ENCODE measurements at regions not wholly inside any gene's neighbourhood (a gene's known extent, or its start where the extent isn't known, plus 50 kb on each side); places are given as distances from the start of the nearest gene placed in this dataset.

DNA sequence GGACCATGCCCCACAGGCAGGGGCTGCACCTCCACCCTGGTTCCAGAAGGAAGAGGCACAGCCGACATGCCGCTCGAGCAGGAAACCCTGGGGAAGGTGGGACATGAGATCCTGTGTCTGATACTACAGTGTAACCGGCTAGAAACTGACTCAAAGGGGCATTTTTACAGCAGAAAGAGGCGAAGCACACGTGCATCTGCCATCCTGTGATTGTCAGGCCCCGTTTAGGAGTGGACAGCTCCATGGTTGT is 62.7 kb downstream of the SIK1 start:
- ATAC-seq = no peak
- Mint-ChIP-seq H3K4me3 (no peak overlapping the region), H3K4me1 (peaks cover 14% of the 10 kb centered on the region), H3K27ac (no peak overlapping the region), H3K36me3 (no peaks in the 10 kb centered on the region), H3K9me3 (no peaks in the 10 kb centered on the region), H3K27me3 (ENCODE audit: low read depth) (no peaks in the 10 kb centered on the region)
- TF ChIP-seq MAX (CRISPR knock-in tag; IDR thresholded peaks at IDR 0.05) (no peak), ZNF317 (CRISPR knock-in tag; IDR thresholded peaks at IDR 0.05; ENCODE audit: borderline replicate concordance, low read depth) (peak; percentile 89)
- POLR2A ChIA-PET = no interaction called here
- CTCF ChIA-PET = no interaction called here
- no peak for DNase-seq (ENCODE audit: low spot score)

DNA sequence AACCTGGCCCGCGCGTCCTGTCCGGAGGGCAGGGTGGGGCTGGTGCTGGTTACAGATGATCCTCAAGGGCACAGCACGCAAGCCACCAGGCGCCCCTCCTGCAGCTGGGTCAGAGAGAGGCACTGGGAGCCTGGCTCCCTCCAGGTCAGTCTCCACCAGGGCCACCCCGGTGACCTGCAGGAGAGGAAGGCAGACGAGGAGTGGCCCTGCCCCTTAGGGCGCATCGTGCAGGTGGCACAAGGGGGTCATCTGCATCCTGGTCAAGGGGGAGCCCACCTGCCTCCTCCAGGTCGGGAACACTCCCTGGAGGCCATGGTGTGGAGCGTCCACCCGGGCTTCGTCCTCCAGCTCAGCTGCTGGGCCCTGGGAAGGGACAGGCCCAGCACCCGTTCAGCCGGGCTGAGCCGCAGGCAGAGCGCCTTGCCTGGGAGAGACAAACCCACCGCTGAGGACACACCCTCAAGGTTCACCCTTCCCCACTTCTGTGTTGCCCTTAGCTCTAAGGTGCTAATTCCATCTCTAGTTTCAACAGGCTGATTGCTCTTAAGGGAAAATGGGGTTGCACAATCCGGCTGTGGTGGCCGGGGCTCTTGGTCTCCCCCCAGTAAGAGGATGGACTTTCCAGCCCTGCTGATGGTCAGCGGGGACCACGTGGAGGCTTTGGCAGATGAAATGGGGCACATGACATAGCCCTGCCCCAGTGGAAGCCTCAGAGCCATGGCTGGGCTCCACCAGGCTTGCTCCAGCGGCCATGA is 63.2 kb downstream of the SIK1 start:
- no peak overlapping the region for H3K4me3 Mint-ChIP-seq
- H3K9me3 Mint-ChIP-seq = no peaks in the 10 kb centered on the region
- TF ChIP-seq, protein P1, sequence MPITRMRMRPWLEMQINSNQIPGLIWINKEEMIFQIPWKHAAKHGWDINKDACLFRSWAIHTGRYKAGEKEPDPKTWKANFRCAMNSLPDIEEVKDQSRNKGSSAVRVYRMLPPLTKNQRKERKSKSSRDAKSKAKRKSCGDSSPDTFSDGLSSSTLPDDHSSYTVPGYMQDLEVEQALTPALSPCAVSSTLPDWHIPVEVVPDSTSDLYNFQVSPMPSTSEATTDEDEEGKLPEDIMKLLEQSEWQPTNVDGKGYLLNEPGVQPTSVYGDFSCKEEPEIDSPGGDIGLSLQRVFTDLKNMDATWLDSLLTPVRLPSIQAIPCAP (CRISPR knock-in tag; IDR thresholded peaks at IDR 0.05) = no peak
- no peak for TF ChIP-seq NFATC4 (CRISPR knock-in tag; IDR thresholded peaks at IDR 0.05)
- TF ChIP-seq ZNF425 (CRISPR knock-in tag; conservative IDR thresholded peaks at IDR 0.05) = no peak
- TF ChIP-seq CBFB (CRISPR knock-in tag; IDR thresholded peaks at IDR 0.05; ENCODE audit: low read depth) = no peak
- TF ChIP-seq, protein P2, sequence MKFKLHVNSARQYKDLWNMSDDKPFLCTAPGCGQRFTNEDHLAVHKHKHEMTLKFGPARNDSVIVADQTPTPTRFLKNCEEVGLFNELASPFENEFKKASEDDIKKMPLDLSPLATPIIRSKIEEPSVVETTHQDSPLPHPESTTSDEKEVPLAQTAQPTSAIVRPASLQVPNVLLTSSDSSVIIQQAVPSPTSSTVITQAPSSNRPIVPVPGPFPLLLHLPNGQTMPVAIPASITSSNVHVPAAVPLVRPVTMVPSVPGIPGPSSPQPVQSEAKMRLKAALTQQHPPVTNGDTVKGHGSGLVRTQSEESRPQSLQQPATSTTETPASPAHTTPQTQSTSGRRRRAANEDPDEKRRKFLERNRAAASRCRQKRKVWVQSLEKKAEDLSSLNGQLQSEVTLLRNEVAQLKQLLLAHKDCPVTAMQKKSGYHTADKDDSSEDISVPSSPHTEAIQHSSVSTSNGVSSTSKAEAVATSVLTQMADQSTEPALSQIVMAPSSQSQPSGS (CRISPR knock-in tag; IDR thresholded peaks at IDR 0.05; ENCODE audit: borderline replicate concordance, low read depth) = no peak
- TF ChIP-seq ZNF423 (CRISPR knock-in tag; IDR thresholded peaks at IDR 0.05) = no peak
- TF ChIP-seq, protein P3, sequence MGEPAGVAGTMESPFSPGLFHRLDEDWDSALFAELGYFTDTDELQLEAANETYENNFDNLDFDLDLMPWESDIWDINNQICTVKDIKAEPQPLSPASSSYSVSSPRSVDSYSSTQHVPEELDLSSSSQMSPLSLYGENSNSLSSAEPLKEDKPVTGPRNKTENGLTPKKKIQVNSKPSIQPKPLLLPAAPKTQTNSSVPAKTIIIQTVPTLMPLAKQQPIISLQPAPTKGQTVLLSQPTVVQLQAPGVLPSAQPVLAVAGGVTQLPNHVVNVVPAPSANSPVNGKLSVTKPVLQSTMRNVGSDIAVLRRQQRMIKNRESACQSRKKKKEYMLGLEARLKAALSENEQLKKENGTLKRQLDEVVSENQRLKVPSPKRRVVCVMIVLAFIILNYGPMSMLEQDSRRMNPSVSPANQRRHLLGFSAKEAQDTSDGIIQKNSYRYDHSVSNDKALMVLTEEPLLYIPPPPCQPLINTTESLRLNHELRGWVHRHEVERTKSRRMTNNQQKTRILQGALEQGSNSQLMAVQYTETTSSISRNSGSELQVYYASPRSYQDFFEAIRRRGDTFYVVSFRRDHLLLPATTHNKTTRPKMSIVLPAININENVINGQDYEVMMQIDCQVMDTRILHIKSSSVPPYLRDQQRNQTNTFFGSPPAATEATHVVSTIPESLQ (CRISPR knock-in tag; IDR thresholded peaks at IDR 0.05) = no peak
- TF ChIP-seq, protein P4, sequence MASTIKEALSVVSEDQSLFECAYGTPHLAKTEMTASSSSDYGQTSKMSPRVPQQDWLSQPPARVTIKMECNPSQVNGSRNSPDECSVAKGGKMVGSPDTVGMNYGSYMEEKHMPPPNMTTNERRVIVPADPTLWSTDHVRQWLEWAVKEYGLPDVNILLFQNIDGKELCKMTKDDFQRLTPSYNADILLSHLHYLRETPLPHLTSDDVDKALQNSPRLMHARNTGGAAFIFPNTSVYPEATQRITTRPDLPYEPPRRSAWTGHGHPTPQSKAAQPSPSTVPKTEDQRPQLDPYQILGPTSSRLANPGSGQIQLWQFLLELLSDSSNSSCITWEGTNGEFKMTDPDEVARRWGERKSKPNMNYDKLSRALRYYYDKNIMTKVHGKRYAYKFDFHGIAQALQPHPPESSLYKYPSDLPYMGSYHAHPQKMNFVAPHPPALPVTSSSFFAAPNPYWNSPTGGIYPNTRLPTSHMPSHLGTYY (CRISPR knock-in tag; IDR thresholded peaks at IDR 0.05) = no peak
- ATAC-seq (no peak), DNase-seq (ENCODE audit: low spot score) (no peak)
- H3K4me1 Mint-ChIP-seq = peaks cover 14% of the 10 kb centered on the region
- H3K36me3 Mint-ChIP-seq = no peaks in the 10 kb centered on the region
- H3K27me3 Mint-ChIP-seq (ENCODE audit: low read depth) = no peaks in the 10 kb centered on the region
- no peak overlapping the region for H3K27ac Mint-ChIP-seq
- ChIA-PET CTCF (no interaction called here), POLR2A (no interaction called here)

GRCh38 chr21:43362915-43363314 is 64.0 kb downstream of the SIK1 start:
- CTCF ChIA-PET = no interaction called here
- H3K27ac Mint-ChIP-seq = peak overlapping the region; percentile 32; the same call in 1 of the 2 replicates
- POLR2A ChIA-PET = no interaction called here
- no peak for TF ChIP-seq FOXP4 (CRISPR knock-in tag; IDR thresholded peaks at IDR 0.05)
- no peak for TF ChIP-seq TP53 (CRISPR knock-in tag; IDR thresholded peaks at IDR 0.05)
- TF ChIP-seq, protein P1 (CRISPR knock-in tag; IDR thresholded peaks at IDR 0.05) = no peak
- no peak for TF ChIP-seq CREM (CRISPR knock-in tag; IDR thresholded peaks at IDR 0.05)
- TF ChIP-seq, protein P5, sequence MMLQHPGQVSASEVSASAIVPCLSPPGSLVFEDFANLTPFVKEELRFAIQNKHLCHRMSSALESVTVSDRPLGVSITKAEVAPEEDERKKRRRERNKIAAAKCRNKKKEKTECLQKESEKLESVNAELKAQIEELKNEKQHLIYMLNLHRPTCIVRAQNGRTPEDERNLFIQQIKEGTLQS (CRISPR knock-in tag; conservative IDR thresholded peaks at IDR 0.05) = no peak
- TF ChIP-seq ZNF423 (CRISPR knock-in tag; IDR thresholded peaks at IDR 0.05) = no peak
- no peak for TF ChIP-seq ZMAT4 (CRISPR knock-in tag; IDR thresholded peaks at IDR 0.05)
- TF ChIP-seq ZNF138 (CRISPR knock-in tag; conservative IDR thresholded peaks at IDR 0.05) = no peak
- TF ChIP-seq NR2C2 (CRISPR knock-in tag; IDR thresholded peaks at IDR 0.05) = no peak
- TF ChIP-seq NR3C1 (CRISPR knock-in tag; conservative IDR thresholded peaks at IDR 0.05; ENCODE audit: low read depth) = no peak

More at GRCh38 chr21:43362915-43363314, 64.0 kb downstream of the SIK1 start:
- peaks cover 14% of the 10 kb centered on the region for H3K4me1 Mint-ChIP-seq
- DNase-seq (ENCODE audit: low spot score) (no peak), ATAC-seq (no peak)
- no peaks in the 10 kb centered on the region for H3K36me3 Mint-ChIP-seq
- H3K27me3 Mint-ChIP-seq (ENCODE audit: low read depth) = no peaks in the 10 kb centered on the region
- H3K9me3 Mint-ChIP-seq = no peaks in the 10 kb centered on the region
- H3K4me3 Mint-ChIP-seq = no peak overlapping the region

Data from WTC11 (cell line).